ENCODE measurements at regions not wholly inside any gene's neighbourhood (a gene's known extent, or its start where the extent isn't known, plus 50 kb on each side); places are given as distances from the start of the nearest gene placed in this dataset.

DNA sequence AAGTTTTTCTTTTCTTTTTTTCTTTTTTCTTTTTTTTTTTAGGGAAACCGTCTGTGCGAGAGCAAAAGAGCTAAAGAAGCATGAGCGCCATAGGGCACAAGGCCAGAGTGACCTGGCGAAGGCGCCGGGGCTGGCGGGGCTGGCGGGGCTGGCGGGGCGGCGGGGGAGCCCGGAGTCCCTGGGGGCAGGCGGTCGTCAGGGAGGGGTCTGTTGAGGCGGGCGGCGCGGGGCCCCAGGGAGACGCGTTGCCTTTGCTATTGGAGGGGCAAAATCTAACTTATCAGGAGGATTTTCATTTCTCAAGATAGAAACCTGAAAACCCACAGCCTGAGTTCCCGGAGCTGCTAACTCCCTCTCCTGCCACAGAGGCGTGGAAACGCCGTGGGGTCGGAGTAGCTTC lies 135.6 kb upstream of the SMAD1 start:
- DNase-seq, result no peak

DNA sequence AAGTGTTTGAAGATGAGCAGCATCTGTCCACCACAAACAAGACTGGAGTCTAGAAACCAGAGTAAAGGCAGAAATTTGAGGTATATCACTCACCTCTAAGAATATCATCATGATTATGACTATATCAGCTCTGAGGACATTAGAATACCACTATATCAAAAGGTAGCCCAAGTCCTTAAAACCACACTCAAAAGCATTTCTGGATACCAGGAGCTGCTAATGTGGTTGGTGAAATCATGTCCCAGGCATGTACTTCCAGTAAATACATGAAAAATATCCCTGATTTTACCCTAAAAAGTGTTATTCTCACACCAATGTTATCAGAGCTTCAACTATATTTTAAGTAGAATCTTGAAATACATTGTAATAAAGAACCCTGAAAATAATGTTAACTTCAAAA lies 136.3 kb upstream of the SMAD1 start:
- DNase-seq, result no peak

DNA sequence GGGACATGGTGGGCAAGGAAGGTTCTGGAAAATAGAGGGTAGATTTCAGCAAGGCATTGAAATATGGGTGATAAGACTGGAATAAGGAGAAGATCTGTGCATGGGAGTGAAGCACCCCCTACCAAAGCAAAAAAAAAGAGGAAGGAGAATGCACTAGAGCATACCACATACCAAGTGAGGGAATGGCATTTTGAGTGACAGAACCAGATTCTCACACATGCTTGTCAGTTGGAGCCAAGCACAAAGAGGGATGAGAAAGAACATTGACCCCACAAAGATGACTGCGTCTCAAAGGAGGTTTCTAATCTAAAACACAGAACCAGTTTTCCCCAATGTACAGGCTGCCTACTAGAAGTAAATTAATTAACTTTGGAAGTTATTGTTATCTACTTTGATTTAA lies 140.3 kb upstream of the SMAD1 start:
- no peak for DNase-seq

DNA sequence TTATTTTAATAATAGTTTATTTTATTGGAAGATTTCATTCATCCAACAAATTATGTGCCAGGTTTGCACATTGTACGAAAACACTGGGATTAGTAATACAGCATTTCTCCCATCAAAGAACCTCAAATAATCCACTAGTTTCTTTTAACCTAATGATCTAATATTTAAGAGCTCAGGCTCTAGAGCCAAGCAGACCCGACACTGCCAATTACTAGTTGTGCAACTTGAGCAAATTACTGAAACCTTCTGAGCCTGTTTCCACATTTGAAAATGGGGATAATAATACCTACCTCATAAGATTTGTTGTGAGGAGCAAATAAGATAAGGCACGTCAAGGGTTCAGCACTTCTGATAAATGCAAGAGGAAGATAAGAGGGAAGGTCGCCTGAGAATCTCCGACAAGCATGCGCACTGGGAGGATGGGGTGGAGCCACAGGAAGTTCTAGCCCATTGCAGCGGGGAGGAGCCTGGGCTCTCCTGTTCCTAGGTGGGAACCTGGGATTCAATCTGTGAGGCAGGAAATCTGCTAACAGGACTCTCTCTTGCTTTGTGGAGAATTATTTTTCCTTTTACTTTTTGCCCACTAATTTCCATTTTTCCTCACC lies 141.5 kb upstream of the SMAD1 start:
- DNase-seq, result no peak

DNA sequence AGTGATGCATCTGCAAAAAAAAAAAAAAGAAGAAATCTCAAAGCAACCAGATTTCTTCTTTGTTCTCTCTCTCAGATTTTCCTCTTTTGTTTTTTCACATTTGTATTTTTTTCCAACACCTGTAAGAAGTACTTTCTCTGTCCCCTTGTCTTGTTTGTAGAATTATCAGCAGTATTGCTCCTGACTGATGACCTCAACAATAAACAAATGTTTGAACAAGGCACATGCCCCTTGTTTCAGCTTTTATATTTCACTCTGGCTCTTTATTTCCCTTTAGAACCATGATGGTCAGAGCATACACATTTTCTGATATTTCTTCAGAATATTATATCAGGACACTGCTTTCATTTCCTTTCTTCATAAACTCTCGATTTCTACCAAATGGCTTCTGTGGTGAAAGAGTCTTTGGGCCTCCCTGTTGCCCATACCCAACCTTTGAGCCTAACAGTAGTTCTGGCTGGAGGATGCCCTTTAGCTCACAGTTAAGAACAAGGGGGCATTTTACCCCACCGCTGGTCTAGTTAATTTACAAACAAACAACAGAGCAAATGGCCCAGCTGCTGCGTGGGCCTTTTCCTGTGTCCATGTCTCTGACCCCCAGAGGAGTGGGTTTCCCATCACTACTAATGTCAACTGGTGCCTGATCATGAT lies 142.5 kb upstream of the SMAD1 start:
- no peak for DNase-seq

DNA sequence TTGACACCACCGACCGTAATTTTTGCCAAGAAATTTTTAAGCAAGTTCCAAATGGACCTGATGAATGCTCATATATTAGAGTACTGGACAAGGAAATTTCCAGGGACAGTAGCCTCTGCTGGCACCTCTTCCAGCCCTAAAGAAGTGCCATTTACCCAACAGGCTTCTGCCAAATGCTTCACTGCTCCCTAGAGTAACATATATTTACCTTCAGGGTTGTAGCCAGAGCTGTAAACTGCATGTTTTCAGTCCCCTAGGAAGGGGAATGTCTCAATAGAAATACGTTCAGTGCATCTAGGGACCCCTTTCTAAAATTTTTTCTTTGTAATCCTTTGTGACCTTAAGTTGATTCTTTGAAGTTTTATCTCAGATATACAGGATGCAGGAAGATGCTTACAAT lies 143.1 kb upstream of the SMAD1 start:
- no peak for DNase-seq

DNA sequence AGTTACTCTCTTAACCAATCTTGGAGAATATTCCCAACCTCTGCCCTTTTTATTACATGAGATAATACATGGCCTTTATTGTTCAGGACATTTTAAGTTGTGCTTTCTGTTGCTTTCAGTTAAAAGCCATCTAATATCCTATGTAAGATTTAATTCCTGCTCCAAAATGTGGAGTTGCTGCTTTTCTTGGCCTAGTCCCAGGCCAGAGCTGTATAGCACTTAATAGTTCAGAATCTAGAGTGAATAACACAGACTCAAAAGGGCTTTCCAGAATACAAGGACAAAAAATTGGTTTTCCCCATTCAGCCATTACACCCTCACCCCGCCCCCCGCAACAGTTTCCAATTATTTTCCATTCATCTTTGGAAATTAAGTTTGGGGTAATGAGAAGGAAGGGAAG lies 144.3 kb upstream of the SMAD1 start:
- no peak for DNase-seq

DNA sequence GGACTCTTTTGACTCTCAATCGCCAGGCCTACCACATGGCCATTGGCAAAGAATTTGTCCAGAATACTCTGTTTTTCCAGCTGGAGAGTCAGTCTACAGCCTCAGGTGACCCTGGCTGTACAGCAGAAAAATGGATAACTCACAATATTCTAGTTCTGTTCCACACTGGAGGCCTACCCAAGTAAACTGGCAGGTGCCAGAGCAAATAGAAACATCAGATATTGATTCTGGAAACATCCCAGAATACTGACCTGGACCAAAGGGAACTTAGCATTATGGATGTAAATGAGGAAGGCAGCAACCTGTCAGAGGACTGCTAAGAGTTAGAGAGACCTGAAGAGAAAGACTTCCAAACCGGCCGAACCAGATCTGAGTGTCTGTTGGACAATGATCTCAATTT lies 147.9 kb upstream of the SMAD1 start:
- no peak for DNase-seq

DNA sequence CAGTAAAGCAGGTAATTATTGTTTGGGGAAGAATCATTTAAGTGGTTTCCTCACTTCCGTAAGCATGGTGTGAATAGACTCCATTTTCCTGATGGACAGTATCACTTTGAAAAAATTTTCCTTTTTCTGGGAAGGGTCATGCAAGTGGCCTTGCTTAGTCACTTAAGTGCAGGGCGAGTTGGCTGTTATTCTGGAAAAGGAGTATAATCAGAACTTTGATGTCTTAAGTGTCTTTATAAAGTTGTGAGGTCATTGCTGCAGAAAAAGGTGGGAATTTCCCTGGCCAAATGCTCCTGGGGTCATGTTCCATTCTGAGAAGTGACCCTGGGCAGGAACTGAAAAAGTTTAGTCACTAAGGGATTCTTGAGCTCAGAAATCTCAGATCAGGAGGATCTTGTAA lies 146.1 kb upstream of the OTUD4 start:
- no peak for DNase-seq

DNA sequence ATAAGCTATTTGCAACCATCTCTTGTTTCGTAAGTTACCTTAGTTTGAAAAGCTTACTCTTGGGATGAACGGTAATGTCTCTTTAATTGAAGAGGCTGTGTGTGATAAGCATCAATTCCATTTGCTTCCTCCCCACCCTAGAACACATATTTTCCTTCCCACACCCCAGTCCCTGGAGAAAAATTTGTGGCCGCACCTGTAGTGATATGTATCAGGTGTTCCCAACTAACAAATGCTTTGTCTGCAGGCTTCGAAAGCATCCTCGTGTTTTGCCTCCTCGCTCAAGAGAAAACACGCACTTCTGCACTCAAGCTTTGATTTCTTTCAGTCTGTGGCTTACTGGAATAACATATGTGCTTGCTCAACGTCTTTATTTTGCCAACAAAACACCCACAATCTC lies 143.8 kb upstream of the OTUD4 start:
- no peak for DNase-seq

DNA sequence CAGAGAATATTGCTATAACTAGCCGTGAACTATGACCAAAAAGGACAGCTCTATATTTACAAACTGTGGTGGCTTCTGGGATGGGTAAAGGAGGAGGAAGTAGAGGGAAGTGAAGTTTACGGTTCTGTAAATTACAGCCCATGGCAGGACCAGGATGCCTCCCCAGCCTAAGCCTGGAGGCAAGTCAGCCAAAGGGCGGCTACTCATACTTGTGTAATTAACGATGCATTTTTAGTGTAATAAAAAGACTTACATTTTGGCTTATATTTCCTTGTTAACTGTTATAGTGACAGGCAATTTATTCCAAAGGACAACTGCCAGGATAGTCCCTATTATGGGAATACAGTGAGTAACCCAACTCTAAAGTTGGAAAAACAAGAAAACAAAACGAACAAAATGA lies 139.9 kb upstream of the OTUD4 start:
- no peak for DNase-seq

DNA sequence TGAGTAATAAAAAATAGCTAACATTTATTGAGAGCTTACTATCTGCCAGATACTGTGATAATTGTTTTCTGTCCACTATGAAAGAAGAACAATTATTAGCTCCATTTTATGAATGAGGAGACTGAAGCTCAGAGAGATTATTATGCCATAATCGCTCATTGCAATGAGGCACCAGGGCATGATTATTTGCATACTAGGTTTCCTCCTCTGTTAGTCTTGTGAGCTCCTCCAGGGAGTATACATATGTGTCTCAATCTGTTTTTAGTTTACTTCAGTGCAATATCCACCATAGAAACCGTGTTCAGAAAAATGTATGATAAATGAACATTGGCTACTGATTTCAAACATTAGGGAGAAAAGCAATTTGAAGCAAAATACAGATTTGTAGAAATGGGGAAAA lies 139.4 kb upstream of the OTUD4 start:
- DNase-seq, result no peak

DNA sequence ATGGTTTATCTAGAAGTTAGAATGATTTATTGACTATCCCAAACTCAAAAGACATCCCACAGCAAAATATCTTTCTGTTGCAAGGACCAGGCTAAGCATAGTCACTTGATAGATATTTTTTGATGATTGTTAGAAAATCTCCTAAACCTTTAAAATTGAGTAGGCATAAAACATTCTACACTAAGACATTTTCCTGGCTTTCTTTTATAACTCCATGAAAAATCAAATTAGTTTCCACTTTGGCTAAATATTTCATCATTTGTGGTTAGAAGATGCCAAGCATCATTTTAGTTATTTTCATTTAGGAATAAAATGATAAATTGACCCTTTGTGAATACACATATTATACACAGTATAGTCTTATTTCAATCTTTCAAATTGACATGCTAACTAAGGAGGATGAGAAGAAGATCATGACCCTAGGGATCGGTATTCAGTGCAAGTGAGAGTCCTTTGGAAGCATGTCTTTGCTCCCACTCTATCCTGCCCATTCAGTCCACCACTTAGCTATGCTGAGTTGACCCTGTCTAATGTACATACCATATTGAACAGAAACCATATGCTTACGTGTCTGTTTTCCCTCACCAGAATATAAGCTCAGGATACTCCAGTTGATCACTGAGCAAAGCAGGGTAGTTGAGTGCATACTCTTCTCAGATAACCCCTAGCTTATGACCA lies 136.6 kb upstream of the OTUD4 start:
- no peak for DNase-seq

DNA sequence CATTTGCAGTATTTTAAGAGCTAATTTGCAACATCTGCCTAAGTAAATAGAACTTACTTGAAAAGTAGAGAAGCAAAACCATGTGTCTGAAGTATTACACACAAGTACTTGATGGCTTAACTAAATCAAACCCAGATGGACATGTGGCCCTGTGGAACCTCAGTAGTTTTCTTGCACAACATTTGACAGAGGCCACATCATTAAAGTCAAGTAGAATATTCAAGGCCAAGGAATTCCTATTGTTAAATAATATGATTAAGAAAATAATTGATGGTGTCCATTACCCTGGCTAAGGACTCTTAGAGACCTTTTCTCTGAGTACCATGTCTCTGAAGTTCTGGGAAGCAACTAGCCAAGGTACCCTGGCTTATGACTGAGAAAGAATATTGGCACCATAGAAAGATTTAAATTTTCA lies 135.4 kb upstream of the OTUD4 start:
- no peak for DNase-seq

DNA sequence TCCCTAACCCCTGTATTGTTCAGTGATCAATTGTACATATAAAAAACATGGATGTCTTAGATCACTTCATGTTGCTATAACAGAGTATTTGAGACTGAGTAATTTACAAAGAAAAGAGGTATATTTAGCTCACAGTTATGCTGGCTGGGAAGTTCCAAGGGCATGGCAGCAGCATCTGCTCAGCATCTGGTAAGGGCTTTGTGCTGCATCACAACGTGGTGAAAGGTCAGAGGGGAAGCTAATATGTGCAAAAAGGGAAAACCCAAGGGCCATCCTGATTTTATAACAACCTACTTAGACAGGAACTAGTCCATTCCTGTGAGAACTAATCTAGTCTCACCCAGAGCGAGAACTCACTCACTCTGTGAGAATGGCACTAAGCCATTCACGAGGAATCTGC lies 128.2 kb upstream of the OTUD4 start:
- no peak for DNase-seq

DNA sequence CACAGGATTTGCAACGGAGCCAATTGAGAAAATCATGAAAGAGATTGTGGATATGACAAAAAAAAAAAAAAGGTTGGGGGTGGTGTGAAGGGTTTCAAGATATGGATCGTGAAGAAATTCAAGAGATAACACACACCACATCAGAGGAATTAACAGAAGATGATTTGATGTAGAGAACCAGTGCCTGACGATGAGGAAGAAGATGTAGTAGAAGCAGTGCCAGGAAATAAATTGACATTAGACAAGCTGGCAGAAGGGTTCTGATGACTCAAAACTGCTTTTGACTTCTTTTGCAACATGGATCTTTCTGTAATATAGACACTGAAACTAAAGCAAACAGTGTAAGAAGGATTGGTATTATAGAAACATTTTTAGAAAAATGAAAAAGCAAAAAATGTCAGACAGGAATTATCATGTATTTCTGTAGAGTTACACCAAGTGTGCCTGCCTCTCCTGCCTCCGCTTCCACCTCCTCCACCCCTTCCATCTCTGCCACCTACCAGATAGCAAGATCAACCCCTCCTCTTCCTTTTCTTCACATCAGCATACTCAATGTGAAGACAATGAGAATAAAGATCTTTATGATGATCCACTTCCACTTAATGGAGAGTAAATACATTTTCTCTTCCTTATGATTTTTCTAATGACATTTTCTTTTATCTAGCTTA lies 127.5 kb upstream of the OTUD4 start:
- no peak for DNase-seq

DNA sequence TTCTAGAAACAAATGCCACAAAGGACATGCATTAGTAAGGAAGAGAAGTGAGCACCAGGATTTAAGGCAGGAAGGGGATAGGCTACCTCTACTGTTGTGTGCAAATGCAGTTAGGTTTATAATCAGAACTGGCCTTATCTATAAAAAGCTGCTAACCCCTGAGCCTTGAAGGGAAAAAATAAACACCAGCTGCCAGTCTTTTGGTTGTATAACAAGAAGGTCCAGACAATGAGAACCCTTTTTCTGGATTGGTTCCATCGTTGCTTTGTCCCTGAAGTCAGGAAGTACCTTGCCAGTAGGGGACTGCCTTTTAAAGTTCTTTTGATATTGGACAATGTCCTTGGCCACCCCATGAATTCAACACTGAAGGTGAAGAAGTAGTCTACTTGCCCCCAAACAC lies 126.7 kb upstream of the OTUD4 start:
- no peak for DNase-seq

DNA sequence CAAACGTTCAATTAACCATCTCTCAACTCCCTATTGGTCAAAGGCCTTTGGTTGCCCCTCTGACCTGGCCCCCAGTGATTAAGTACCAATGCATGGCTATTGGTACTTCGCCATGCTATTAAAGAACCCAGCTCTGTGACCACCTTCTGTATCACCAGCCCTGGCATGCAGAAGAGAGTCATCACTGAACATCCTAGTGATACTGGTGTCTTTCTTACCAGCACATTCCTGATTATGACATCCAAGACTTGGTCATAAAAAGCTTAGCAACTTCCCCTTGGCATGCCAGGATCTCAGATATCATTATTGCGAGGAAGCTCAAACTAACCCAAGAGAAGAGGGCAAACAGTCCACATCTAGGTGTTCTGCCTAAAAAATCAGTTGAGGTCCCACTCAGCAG lies 122.3 kb upstream of the OTUD4 start:
- no peak for DNase-seq

DNA sequence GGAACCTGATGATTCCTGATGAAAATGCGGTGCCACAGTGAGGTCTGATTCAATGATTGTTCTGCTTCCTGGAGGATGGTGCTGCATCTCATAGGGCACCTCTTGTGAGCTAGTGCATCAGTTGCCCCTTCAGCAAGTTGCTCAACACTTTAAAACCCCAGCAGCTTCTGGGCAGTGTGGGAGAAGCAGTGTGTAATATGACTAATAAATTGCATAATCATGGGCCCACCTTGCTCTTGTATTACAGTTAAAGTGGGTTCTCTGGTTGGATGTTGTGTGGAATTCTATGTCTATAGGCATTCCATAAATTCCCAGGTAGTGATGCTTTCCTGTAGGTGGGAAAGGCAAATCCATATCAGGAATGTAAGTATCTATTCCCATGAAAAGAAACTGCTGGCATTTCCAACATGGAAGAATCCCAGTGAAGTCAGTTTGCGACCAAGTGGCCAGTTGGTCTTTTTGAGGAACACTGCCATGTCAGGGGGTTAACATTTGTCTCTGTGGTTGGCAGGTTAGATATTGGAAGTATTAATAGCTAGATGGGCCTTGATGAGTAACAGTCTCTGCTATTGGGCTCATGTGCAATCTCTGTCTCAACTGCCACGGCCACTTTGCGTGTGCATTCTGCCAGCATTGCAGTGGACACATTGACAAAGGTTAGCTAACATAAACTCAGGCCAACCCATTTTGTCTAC lies 121.1 kb upstream of the OTUD4 start:
- no peak for DNase-seq

DNA sequence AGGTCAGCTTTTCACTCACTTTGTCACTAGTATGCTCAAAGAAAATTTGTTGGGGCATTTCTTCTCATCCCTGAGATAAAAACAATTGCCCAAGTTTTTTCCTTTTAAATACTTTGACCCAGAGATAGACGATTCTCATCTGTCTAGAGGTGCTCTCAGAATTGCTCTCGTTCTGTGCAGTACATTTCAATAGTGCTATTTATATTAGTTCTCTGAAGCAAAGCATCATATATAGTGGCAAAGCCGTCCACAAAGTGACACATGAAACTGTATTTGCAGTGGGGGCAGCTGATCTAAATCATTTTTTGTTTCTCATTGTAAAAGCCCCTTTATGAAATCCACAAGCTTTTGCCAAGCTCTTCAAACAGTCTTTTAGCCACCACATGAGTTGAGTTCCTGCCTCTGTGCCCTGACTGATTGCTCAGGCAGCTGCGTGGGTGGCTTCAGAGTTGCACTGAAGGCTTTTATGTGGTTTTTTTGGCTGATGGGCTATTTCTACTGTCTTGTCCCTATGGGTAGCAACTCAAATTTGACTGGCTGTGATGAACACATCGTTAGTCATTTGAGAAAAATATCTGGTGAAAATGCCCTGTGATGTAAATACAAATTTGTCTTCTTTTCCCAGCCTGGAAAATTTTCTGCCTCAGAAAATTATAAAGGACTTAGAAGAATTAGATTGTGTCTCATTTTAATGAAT lies 119.1 kb upstream of the OTUD4 start:
- DNase-seq, result no peak

DNA sequence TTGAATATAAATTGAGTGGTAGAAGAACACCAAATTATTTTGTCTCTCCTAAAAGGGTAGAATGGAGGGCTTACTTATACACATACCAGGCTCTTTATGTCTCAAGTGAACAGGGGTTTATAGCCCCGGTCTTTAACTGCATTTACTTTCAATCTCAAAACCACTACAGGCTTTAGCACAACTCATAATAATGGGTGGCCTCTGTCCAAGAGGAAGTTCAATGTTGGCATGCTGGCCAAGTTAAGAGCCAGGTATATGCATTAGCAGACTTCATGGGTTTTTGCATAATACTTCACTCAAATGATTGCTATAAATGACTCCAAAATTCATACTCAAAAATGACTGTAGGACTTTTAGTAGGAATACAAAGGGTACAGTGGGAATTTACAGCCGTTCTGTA lies 118.5 kb upstream of the OTUD4 start:
- no peak for DNase-seq

DNA sequence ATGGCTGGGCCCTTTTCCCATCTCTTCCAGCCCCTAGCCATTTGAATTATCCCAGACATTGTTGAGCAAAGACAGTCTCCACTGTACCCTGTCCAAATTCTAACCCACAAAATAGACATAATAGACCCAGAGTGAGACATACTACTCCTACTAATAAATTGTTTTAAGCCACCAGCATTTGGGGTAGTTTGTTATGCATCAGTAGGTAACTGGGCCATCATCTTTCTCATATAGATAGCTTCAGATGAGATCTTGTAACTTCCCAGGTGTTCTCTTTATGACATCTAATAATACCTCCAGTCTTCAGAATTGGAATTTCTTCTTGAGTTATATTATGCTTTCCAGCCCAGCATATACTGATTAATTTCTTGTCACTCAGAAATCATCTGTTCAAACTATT lies 117.2 kb upstream of the OTUD4 start:
- no peak for DNase-seq

DNA sequence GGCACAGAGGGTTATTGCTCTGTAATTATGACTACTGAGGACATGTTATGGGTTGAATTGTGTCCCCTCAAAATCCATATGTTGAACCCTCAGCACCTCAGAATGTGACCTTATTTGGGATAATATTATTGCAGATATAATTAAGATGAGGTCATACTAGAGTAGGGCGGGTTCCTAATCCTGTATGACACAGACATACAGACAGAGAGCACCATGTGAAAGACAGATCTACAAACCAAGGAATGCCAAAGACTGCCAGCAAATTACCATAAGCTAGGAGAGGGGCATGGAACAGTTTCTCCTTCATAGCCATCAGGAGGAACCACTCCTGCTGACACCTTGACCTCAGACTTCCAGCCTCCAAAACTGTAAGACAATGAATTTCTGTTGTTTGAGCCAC lies 115.2 kb upstream of the OTUD4 start:
- no peak for DNase-seq
